ENCODE measurements at regions not wholly inside any gene's neighbourhood (a gene's known extent, or its start where the extent isn't known, plus 50 kb on each side); places are given as distances from the start of the nearest gene placed in this dataset.
"Not testable (repeated sequence)": the region's sequence is repeated elsewhere in the genome, so short reads cannot be mapped to it uniquely, and the experiment has no call there.

- Mint-ChIP-seq H3K9me3 (peaks cover 5% of the 10 kb centered on the region), H3K27me3 (ENCODE audit: low read depth) (no peaks in the 10 kb centered on the region), H3K27ac (no peak overlapping the region), H3K36me3 (ENCODE audit: low read depth) (no peaks in the 10 kb centered on the region), H3K4me1 (ENCODE audit: low read depth) (peaks cover 24% of the 10 kb centered on the region), H3K4me3 (no peak overlapping the region)
Measured at GRCh38 chr1:82158981-82159380, 358.2 kb downstream of the ADGRL2 start.

GRCh38 chr1:82154219-82154970, 353.7 kb downstream of the ADGRL2 start:
- no peaks in the 10 kb centered on the region for H3K36me3 Mint-ChIP-seq (ENCODE audit: low read depth)
- H3K4me3 Mint-ChIP-seq = no peak overlapping the region
- no peak overlapping the region for H3K27ac Mint-ChIP-seq
- H3K4me1 Mint-ChIP-seq (ENCODE audit: low read depth) = peaks cover 6% of the 10 kb centered on the region
- H3K9me3 Mint-ChIP-seq = peaks cover 5% of the 10 kb centered on the region
- no peaks in the 10 kb centered on the region for H3K27me3 Mint-ChIP-seq (ENCODE audit: low read depth)

GRCh38 chr1:82153752-82154151, 353.0 kb downstream of the ADGRL2 start:
- H3K36me3 Mint-ChIP-seq (ENCODE audit: low read depth) = no peaks in the 10 kb centered on the region
- H3K4me1 Mint-ChIP-seq (ENCODE audit: low read depth) = peaks cover 6% of the 10 kb centered on the region
- no peaks in the 10 kb centered on the region for H3K27me3 Mint-ChIP-seq (ENCODE audit: low read depth)
- H3K4me3 Mint-ChIP-seq = no peak overlapping the region
- no peak overlapping the region for H3K27ac Mint-ChIP-seq
- peaks cover 5% of the 10 kb centered on the region for H3K9me3 Mint-ChIP-seq

- Mint-ChIP-seq H3K4me1 (ENCODE audit: low read depth) (peaks cover 6% of the 10 kb centered on the region), H3K36me3 (ENCODE audit: low read depth) (no peaks in the 10 kb centered on the region), H3K4me3 (no peak overlapping the region), H3K9me3 (peaks cover 5% of the 10 kb centered on the region), H3K27me3 (ENCODE audit: low read depth) (no peaks in the 10 kb centered on the region), H3K27ac (peak overlapping the region; percentile 13)
Measured at GRCh38 chr1:82153272-82153629, 352.5 kb downstream of the ADGRL2 start.

GRCh38 chr1:82152356-82153271, 351.9 kb downstream of the ADGRL2 start:
- H3K4me3 Mint-ChIP-seq = no peak overlapping the region
- no peaks in the 10 kb centered on the region for H3K27me3 Mint-ChIP-seq (ENCODE audit: low read depth)
- no peaks in the 10 kb centered on the region for H3K36me3 Mint-ChIP-seq (ENCODE audit: low read depth)
- H3K27ac Mint-ChIP-seq = peak overlapping the region; percentile 13
- H3K4me1 Mint-ChIP-seq (ENCODE audit: low read depth) = peaks cover 6% of the 10 kb centered on the region
- peaks cover 5% of the 10 kb centered on the region for H3K9me3 Mint-ChIP-seq

- H3K27ac Mint-ChIP-seq = no peak overlapping the region
- H3K4me3 Mint-ChIP-seq = no peak overlapping the region
- H3K27me3 Mint-ChIP-seq (ENCODE audit: low read depth) = peaks cover 3% of the 10 kb centered on the region
- peaks cover 10% of the 10 kb centered on the region for H3K9me3 Mint-ChIP-seq
- H3K4me1 Mint-ChIP-seq (ENCODE audit: low read depth) = no peaks in the 10 kb centered on the region
- H3K36me3 Mint-ChIP-seq (ENCODE audit: low read depth) = no peaks in the 10 kb centered on the region
Measured at GRCh38 chr1:82145656-82146055, 344.9 kb downstream of the ADGRL2 start.

GRCh38 chr1:82143108-82143833, 342.5 kb downstream of the ADGRL2 start:
- no peaks in the 10 kb centered on the region for H3K4me1 Mint-ChIP-seq (ENCODE audit: low read depth)
- H3K36me3 Mint-ChIP-seq (ENCODE audit: low read depth) = no peaks in the 10 kb centered on the region
- no peak overlapping the region for H3K27ac Mint-ChIP-seq
- H3K9me3 Mint-ChIP-seq = peaks cover 10% of the 10 kb centered on the region
- H3K4me3 Mint-ChIP-seq = no peak overlapping the region
- peaks cover 3% of the 10 kb centered on the region for H3K27me3 Mint-ChIP-seq (ENCODE audit: low read depth)

GRCh38 chr1:82141390-82141789, 340.7 kb downstream of the ADGRL2 start:
- peaks cover 10% of the 10 kb centered on the region for H3K9me3 Mint-ChIP-seq
- H3K4me3 Mint-ChIP-seq = no peak overlapping the region
- H3K4me1 Mint-ChIP-seq (ENCODE audit: low read depth) = no peaks in the 10 kb centered on the region
- no peaks in the 10 kb centered on the region for H3K36me3 Mint-ChIP-seq (ENCODE audit: low read depth)
- H3K27ac Mint-ChIP-seq = no peak overlapping the region
- peaks cover 3% of the 10 kb centered on the region for H3K27me3 Mint-ChIP-seq (ENCODE audit: low read depth)

- Mint-ChIP-seq H3K4me1 (ENCODE audit: low read depth) (no peaks in the 10 kb centered on the region), H3K9me3 (peaks cover 10% of the 10 kb centered on the region), H3K4me3 (no peak overlapping the region), H3K36me3 (ENCODE audit: low read depth) (no peaks in the 10 kb centered on the region), H3K27me3 (ENCODE audit: low read depth) (peaks cover 3% of the 10 kb centered on the region), H3K27ac (no peak overlapping the region)
Measured at GRCh38 chr1:82139751-82140468, 339.2 kb downstream of the ADGRL2 start.

GRCh38 chr1:82136351-82136750, 335.6 kb downstream of the ADGRL2 start:
- not testable (repeated sequence) for H3K4me1 Mint-ChIP-seq (ENCODE audit: low read depth); H3K27ac Mint-ChIP-seq; H3K27me3 Mint-ChIP-seq (ENCODE audit: low read depth); H3K4me3 Mint-ChIP-seq; H3K36me3 Mint-ChIP-seq (ENCODE audit: low read depth); H3K9me3 Mint-ChIP-seq

GRCh38 chr1:82125866-82126265, 325.1 kb downstream of the ADGRL2 start:
- no peaks in the 10 kb centered on the region for H3K36me3 Mint-ChIP-seq (ENCODE audit: low read depth)
- no peak overlapping the region for H3K4me3 Mint-ChIP-seq
- H3K4me1 Mint-ChIP-seq (ENCODE audit: low read depth) = no peaks in the 10 kb centered on the region
- no peak overlapping the region for H3K27ac Mint-ChIP-seq
- no peaks in the 10 kb centered on the region for H3K9me3 Mint-ChIP-seq
- no peaks in the 10 kb centered on the region for H3K27me3 Mint-ChIP-seq (ENCODE audit: low read depth)

GRCh38 chr1:82125119-82125518, 324.4 kb downstream of the ADGRL2 start:
- H3K27me3 Mint-ChIP-seq (ENCODE audit: low read depth) = no peaks in the 10 kb centered on the region
- no peaks in the 10 kb centered on the region for H3K36me3 Mint-ChIP-seq (ENCODE audit: low read depth)
- H3K27ac Mint-ChIP-seq = no peak overlapping the region
- no peaks in the 10 kb centered on the region for H3K4me1 Mint-ChIP-seq (ENCODE audit: low read depth)
- no peak overlapping the region for H3K4me3 Mint-ChIP-seq
- no peaks in the 10 kb centered on the region for H3K9me3 Mint-ChIP-seq

GRCh38 chr1:82121421-82121820, 320.7 kb downstream of the ADGRL2 start:
- Mint-ChIP-seq H3K4me1 (ENCODE audit: low read depth) (no peaks in the 10 kb centered on the region), H3K27me3 (ENCODE audit: low read depth) (no peaks in the 10 kb centered on the region), H3K27ac (no peak overlapping the region), H3K9me3 (no peaks in the 10 kb centered on the region), H3K4me3 (no peak overlapping the region), H3K36me3 (ENCODE audit: low read depth) (no peaks in the 10 kb centered on the region)

GRCh38 chr1:82116105-82116504, 315.4 kb downstream of the ADGRL2 start:
- H3K27ac Mint-ChIP-seq = no peak overlapping the region
- H3K4me3 Mint-ChIP-seq = no peak overlapping the region
- no peaks in the 10 kb centered on the region for H3K36me3 Mint-ChIP-seq (ENCODE audit: low read depth)
- no peaks in the 10 kb centered on the region for H3K27me3 Mint-ChIP-seq (ENCODE audit: low read depth)
- H3K9me3 Mint-ChIP-seq = peaks cover 3% of the 10 kb centered on the region
- no peaks in the 10 kb centered on the region for H3K4me1 Mint-ChIP-seq (ENCODE audit: low read depth)

Measured in T-helper 1 cell treated with Interleukin-12 subunit alpha and Interleukin-12 subunit beta and Interleukin-4 antibody, amounts not matched to agents 30 μg/mL and 1 μg/mL, for 36 hours (primary cell).